ENCODE measurements at regions not wholly inside any gene's neighbourhood (a gene's known extent, or its start where the extent isn't known, plus 50 kb on each side); places are given as distances from the start of the nearest gene placed in this dataset.
"Not testable (repeated sequence)": the region's sequence is repeated elsewhere in the genome, so short reads cannot be mapped to it uniquely, and the experiment has no call there.

DNA sequence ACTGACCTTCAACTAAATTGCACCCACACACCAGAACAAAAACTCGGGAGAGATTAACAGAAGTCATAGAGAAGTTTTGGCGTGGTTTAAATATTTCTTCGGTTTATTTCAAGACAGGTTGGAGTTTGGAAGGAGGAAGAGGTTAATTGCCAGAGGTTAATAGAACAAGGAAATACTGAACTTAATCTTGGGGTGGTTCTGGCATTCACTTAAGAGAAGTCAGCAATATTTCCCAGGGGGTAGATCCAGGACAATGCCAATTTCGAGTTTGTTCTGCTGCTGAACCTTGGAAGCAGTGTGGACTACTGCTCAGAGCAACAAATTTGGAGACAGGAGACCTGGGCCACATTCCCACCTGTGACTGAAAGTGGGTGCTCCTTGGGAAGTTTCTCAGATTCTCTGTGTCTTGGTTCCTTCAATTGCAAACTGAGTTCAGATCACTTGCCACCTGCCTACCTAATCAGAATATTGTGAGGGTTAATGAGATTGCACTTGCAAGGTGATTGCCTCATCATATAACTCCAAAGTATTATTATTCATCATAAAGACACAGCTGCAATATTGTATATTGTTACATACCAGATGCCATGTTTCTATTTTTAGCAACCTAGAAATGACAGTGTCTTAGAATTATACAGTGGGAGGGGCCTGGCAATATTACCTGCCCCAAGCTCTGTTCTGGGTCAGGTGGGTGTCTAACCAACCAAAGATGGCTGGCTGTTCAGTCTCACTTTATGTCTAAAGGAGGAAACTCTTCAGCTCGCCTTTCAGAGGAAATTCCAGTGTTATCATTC lies 217.4 kb downstream of the CDCA7 start:
- ATAC-seq (ENCODE audit: low read depth) (no peak), DNase-seq (ENCODE audit: low spot score) (no peak)
- Histone ChIP-seq H3K9me3 (ENCODE audit: severe bottlenecking) (no peaks in the 10 kb centered on the region), H3K27me3 (ENCODE audit: insufficient read depth, poor library complexity, severe bottlenecking) (no peaks in the 10 kb centered on the region), H3K4me3 (ENCODE audit: severe bottlenecking) (no peak overlapping the region), H3K36me3 (ENCODE audit: low read depth) (no peaks in the 10 kb centered on the region), H3K27ac (ENCODE audit: poor library complexity, severe bottlenecking) (no peak overlapping the region), H3K4me1 (ENCODE audit: insufficient read depth, poor library complexity, severe bottlenecking) (peaks cover 10% of the 10 kb centered on the region)
- TF ChIP-seq, protein P1, sequence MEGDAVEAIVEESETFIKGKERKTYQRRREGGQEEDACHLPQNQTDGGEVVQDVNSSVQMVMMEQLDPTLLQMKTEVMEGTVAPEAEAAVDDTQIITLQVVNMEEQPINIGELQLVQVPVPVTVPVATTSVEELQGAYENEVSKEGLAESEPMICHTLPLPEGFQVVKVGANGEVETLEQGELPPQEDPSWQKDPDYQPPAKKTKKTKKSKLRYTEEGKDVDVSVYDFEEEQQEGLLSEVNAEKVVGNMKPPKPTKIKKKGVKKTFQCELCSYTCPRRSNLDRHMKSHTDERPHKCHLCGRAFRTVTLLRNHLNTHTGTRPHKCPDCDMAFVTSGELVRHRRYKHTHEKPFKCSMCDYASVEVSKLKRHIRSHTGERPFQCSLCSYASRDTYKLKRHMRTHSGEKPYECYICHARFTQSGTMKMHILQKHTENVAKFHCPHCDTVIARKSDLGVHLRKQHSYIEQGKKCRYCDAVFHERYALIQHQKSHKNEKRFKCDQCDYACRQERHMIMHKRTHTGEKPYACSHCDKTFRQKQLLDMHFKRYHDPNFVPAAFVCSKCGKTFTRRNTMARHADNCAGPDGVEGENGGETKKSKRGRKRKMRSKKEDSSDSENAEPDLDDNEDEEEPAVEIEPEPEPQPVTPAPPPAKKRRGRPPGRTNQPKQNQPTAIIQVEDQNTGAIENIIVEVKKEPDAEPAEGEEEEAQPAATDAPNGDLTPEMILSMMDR (IDR thresholded peaks at IDR 0.05; ENCODE audit: poor library complexity, severe bottlenecking) = no peak

DNA sequence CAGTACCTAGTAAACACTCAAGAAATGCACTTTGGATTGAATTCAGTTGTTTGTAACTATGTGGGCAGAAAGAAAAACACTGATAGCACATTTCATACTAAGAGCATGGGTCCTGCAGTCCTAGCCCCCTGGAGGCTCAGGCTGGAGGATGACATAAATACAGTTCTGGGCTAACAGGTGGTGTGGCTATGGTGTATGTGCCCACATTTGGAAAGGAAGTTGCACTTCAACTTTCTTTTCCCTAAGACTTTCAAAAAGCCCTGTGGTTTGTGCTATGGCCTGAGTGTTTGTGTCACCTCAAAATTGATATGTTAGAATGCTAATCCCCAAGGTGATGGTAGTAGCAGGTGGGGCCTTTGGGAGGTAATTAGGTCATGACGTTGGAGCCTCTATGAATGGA lies 218.2 kb downstream of the CDCA7 start:
- H3K4me1 ChIP-seq (ENCODE audit: insufficient read depth, poor library complexity, severe bottlenecking) = peaks cover 10% of the 10 kb centered on the region
- H3K27ac ChIP-seq (ENCODE audit: poor library complexity, severe bottlenecking) = no peak overlapping the region
- H3K27me3 ChIP-seq (ENCODE audit: insufficient read depth, poor library complexity, severe bottlenecking) = no peaks in the 10 kb centered on the region
- TF ChIP-seq, protein P1 (IDR thresholded peaks at IDR 0.05; ENCODE audit: poor library complexity, severe bottlenecking) = no peak
- no peak overlapping the region for H3K4me3 ChIP-seq (ENCODE audit: severe bottlenecking)
- no peak for ATAC-seq (ENCODE audit: low read depth)
- no peaks in the 10 kb centered on the region for H3K9me3 ChIP-seq (ENCODE audit: severe bottlenecking)
- no peak for DNase-seq (ENCODE audit: low spot score)
- H3K36me3 ChIP-seq (ENCODE audit: low read depth) = no peaks in the 10 kb centered on the region

DNA sequence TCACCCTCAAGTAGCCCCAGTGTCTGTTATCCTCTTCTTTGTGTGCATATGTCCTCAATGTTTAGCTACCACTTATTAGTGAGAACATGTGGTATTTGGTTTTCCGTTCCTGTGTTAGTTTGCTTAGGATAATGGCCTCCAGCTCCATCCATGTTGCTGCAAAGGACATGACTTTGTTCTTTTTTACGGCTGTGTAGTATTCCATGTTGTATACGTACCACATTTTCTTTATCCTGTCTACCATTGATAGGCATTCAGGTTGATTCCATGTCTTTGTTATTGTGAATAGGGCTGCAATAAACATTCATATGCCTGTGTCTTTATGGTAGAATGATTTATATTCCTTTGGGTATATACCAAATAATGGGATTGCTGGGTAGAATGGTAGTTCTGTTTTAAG lies 219.1 kb downstream of the CDCA7 start:
- H3K27me3 ChIP-seq (ENCODE audit: insufficient read depth, poor library complexity, severe bottlenecking); H3K27ac ChIP-seq (ENCODE audit: poor library complexity, severe bottlenecking): not testable (repeated sequence)

DNA sequence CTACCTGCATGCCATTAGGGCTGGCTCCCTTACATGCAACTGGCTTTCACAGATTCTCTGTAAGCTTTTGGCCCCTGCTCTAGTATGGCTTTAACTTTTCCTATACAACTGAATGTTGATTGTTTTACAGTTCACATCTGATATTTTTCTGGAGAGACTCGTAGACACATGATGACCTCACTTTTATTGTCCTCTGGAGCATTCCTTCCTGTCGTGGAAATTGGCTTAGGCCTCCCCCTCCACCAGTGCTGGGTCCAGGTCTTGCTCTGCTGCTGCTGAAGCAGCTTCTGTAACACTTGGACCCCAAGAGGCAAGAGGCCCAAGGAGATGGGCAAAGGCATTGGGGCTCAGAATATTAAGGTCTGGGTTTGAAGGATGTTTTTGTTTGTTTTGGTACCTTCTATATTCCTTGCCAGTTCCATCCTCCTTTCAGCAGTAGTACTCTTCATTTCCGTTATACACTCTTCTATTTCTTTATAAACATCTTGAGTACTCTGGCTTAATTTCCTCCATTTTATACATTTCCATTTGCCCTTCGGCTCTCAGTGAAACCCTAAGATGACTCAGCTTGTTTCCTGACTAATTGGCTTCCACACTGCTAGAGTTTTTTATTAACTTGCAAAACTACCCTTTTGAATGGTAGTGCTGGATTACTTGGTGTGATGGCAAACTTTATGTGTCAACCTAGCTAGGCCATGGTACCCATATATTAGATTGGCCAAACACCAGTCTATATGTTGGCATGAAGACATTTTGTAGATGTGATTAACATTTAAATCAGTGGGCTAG lies 219.8 kb downstream of the CDCA7 start:
- TF ChIP-seq, protein P1 (IDR thresholded peaks at IDR 0.05; ENCODE audit: poor library complexity, severe bottlenecking) = no peak
- no peaks in the 10 kb centered on the region for H3K9me3 ChIP-seq (ENCODE audit: severe bottlenecking)
- ATAC-seq (ENCODE audit: low read depth) = peak; percentile 61
- no peak overlapping the region for H3K4me3 ChIP-seq (ENCODE audit: severe bottlenecking)
- no peak overlapping the region for H3K27ac ChIP-seq (ENCODE audit: poor library complexity, severe bottlenecking)
- H3K4me1 ChIP-seq (ENCODE audit: insufficient read depth, poor library complexity, severe bottlenecking) = peaks cover 13% of the 10 kb centered on the region
- DNase-seq (ENCODE audit: low spot score) = no peak
- H3K36me3 ChIP-seq (ENCODE audit: low read depth) = no peaks in the 10 kb centered on the region
- H3K27me3 ChIP-seq (ENCODE audit: insufficient read depth, poor library complexity, severe bottlenecking) = no peaks in the 10 kb centered on the region

More for the DNA sequence above, 219.1 kb downstream of the CDCA7 start:
- H3K4me1 ChIP-seq (ENCODE audit: insufficient read depth, poor library complexity, severe bottlenecking) = peaks cover 13% of the 10 kb centered on the region
- not testable (repeated sequence) for H3K4me3 ChIP-seq (ENCODE audit: severe bottlenecking); H3K9me3 ChIP-seq (ENCODE audit: severe bottlenecking); H3K36me3 ChIP-seq (ENCODE audit: low read depth); DNase-seq (ENCODE audit: low spot score); ATAC-seq (ENCODE audit: low read depth)

DNA sequence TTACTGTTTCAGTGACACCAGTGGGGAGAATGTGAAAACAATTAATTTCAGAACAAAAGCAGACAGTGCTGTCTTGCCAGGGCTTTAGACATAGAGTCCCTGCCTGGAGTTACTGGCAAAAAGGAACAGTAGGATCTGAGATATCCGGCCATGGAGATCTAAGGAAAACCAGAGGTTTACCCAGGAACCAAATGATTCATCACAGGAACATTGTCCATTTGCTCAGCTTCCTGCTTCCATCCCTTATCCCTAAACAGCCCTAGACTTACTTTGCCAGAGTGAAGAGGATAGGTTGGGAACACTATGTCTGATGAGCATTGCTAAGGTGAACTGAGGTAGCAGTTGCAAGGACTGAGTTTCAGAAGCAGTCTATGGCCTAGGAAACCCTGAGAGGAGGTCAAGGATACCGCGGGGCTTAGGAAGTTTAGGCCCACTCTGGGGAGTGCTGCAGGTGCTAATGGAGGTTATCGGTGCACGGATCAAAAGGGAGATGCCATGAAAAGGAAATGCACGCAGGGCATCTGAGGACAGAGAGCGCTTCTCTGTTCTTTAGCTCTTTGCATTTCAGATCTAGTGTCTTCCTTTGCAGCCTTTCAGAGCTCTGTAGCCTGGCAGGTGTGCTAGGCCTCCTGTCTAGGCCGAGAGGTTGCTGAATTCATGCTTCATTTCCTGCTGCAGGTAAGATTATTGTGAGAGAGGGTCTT lies 223.9 kb downstream of the CDCA7 start:
- Histone ChIP-seq H3K4me1 (ENCODE audit: insufficient read depth, poor library complexity, severe bottlenecking) (peaks cover 8% of the 10 kb centered on the region), H3K27ac (ENCODE audit: poor library complexity, severe bottlenecking) (no peak overlapping the region), H3K9me3 (ENCODE audit: severe bottlenecking) (no peaks in the 10 kb centered on the region), H3K36me3 (ENCODE audit: low read depth) (no peaks in the 10 kb centered on the region), H3K27me3 (ENCODE audit: insufficient read depth, poor library complexity, severe bottlenecking) (no peaks in the 10 kb centered on the region), H3K4me3 (ENCODE audit: severe bottlenecking) (no peak overlapping the region)
- ATAC-seq (ENCODE audit: low read depth) (0 out of 3 replicates have a peak, but pooled peaks have one; percentile 40), DNase-seq (ENCODE audit: low spot score) (no peak)
- TF ChIP-seq, protein P1 (IDR thresholded peaks at IDR 0.05; ENCODE audit: poor library complexity, severe bottlenecking) = no peak
